ENCODE measurements at regions not wholly inside any gene's neighbourhood (a gene's known extent, or its start where the extent isn't known, plus 50 kb on each side); places are given as distances from the start of the nearest gene placed in this dataset.
"Not testable (repeated sequence)": the region's sequence is repeated elsewhere in the genome, so short reads cannot be mapped to it uniquely, and the experiment has no call there.

DNA sequence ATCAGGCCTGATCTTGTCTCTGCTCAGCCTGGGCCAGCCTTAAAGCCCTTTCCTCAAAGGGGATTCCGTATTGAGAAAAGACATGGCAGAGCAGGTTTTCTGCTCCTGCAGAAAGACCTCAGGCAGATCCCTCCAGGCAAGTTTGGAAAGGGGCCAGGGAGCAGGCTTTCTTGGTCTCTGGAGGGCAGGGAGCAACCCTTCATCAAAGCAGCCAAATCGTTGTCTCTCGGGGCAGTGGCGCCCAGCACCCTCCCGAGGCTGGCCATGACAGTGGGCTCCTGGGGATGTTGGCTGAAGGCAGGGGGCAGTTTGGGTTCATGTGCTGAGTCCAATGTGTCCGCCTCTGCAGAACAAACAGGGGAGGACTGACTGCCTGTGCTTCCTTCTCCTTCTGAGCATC is 168.4 kb upstream of the WSCD1 start:
- Mint-ChIP-seq H3K4me1 (ENCODE audit: low read depth) (peaks cover 10% of the 10 kb centered on the region), H3K9me3 (peaks cover 13% of the 10 kb centered on the region), H3K4me3 (no peak overlapping the region), H3K27me3 (peaks cover 23% of the 10 kb centered on the region), H3K27ac (no peak overlapping the region), H3K36me3 (ENCODE audit: low read depth) (no peaks in the 10 kb centered on the region)
- no peak for DNase-seq

DNA sequence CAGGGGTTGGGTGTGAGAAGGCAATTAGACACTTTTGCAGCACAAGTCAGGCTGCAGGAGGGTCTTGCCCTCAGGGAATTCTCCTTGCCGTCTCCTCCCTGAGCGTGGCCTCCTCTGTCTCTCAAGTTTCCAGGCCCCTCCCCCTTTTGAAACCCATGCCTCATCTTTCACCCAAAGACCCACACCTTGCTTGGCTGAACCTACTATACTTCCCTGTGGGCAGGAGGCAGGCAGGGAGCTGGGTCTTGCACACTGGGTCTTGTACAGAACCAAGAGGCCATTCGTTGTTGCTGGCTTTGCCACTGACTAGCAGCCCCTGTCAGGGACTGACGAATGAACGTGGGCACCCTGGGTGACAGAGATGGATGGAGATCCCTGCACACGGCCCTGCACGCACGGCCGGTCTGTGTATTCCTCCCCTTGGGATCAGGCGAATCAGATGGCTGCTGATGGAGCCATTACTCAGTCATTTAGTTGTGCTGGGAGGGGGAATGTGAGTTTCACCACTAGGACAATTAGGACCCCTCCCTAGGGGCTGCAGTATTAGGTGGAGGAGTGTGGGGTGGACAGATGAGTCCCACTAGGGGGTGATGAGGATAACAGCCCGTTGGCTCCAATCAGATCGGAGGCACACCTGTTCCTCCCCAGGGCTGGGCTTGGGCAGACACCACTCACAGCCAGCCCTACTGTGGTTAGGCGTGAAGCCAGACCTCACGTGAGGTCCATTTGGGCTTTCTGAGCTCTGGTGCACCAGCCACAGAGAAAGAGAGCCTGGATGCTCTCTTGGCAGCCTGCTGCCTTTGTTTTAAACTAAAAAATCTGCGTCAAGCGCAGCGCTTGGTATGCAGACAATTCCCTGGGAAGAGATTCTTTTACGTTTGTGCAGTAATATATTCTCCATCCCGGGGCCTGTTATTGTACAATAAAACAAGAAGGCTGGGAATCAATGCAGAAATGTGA is 167.7 kb upstream of the WSCD1 start:
- Mint-ChIP-seq H3K9me3 (peaks cover 13% of the 10 kb centered on the region), H3K27ac (no peak overlapping the region), H3K27me3 (peaks cover 17% of the 10 kb centered on the region), H3K36me3 (ENCODE audit: low read depth) (no peaks in the 10 kb centered on the region), H3K4me3 (no peak overlapping the region), H3K4me1 (ENCODE audit: low read depth) (peaks cover 4% of the 10 kb centered on the region)
- no peak for DNase-seq

DNA sequence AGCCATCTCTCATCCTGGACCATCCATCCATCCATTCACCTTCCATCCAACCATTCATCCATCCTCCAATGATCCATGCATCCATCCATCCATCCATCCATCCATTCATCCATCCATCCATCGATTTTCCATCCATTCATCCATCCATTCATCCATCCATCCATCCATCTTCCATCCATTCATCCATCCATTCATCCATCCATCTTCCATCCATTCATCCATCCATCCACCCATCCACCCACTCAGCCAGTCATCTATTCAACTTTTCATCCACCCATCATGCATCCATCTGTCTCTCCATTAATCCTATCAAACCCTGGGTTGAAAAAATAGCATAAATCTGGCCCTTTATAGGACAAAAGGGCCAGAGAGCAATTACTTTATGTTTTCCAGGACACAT is 158.3 kb upstream of the WSCD1 start:
- H3K36me3 Mint-ChIP-seq (ENCODE audit: low read depth): no peaks in the 10 kb centered on the region
- H3K4me1 Mint-ChIP-seq (ENCODE audit: low read depth): no peaks in the 10 kb centered on the region
- H3K9me3 Mint-ChIP-seq: no peaks in the 10 kb centered on the region
- DNase-seq: no peak
- H3K27me3 Mint-ChIP-seq: peaks cover 19% of the 10 kb centered on the region
- no peak overlapping the region for H3K27ac Mint-ChIP-seq
- no peak overlapping the region for H3K4me3 Mint-ChIP-seq

DNA sequence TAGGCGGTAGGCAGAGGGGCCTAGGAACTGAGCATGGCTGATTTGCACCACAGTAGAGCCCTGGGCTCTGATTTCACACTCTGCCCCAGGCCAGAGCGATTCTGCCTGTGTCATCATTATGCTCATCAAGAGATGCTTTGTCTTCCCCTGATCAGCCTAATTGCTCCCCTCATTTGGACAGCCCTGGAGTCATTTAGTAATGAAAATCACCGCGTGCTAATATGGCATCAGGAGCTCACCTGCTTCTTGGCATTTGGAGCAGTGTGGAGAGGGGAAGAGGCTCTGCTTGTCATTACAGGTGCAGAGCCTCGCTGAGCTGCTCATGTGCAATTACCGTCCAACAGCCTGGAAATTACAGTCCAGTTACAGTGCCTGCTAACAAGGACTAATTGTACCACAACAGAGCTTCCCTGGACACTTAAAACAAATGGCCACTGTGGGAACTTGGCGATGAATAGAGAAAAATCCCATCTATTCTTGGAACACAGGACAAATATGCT is 157.1 kb upstream of the WSCD1 start:
- no peak overlapping the region for H3K27ac Mint-ChIP-seq
- no peaks in the 10 kb centered on the region for H3K9me3 Mint-ChIP-seq
- H3K4me1 Mint-ChIP-seq (ENCODE audit: low read depth): no peaks in the 10 kb centered on the region
- no peak for DNase-seq
- no peaks in the 10 kb centered on the region for H3K36me3 Mint-ChIP-seq (ENCODE audit: low read depth)
- H3K27me3 Mint-ChIP-seq: peaks cover 17% of the 10 kb centered on the region
- H3K4me3 Mint-ChIP-seq: no peak overlapping the region

DNA sequence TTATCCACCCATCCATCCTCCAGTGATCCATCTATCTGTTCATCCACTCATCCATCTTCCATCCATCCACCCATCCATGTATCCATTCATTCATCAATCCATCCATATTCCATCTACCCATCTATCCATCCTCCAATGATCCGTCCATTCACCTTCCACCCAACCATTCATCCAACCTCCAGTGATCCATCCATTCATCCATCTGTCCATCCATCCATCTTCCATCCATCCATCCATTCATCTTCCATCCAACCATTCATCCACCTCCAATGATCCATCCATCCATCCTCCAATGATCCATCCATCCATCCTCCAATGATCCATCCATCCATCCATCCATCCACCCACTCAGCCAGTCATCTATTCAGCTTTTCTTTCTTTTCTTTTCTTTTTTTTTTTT is 156.5 kb upstream of the WSCD1 start:
- Mint-ChIP-seq H3K4me1 (ENCODE audit: low read depth) (no peaks in the 10 kb centered on the region), H3K36me3 (ENCODE audit: low read depth) (no peaks in the 10 kb centered on the region), H3K4me3 (no peak overlapping the region), H3K27me3 (peaks cover 17% of the 10 kb centered on the region), H3K27ac (no peak overlapping the region), H3K9me3 (no peaks in the 10 kb centered on the region)
- no peak for DNase-seq

DNA sequence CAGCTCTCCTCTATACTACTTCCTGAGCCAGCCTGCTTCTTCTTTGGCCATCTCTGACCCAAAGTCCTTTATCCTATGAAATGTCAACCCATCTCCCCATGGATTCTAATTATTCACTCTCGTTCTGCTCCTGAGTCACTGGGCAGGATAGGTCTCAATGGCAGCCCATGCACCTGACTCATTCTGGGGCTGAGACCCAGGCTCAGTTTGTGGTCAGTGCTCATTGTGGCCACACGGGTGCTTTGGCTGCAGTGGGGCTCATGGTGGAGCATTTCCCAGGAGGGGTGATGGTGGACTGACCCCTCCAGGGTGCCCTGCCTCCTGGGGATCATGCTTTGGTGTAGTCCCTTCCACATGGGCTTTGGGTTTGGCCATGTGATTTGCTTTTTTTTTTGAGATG is 154.8 kb upstream of the WSCD1 start:
- Mint-ChIP-seq H3K27me3 (peaks cover 19% of the 10 kb centered on the region), H3K27ac (no peak overlapping the region), H3K4me1 (ENCODE audit: low read depth) (no peaks in the 10 kb centered on the region), H3K9me3 (no peaks in the 10 kb centered on the region), H3K4me3 (no peak overlapping the region), H3K36me3 (ENCODE audit: low read depth) (no peaks in the 10 kb centered on the region)
- no peak for DNase-seq

DNA sequence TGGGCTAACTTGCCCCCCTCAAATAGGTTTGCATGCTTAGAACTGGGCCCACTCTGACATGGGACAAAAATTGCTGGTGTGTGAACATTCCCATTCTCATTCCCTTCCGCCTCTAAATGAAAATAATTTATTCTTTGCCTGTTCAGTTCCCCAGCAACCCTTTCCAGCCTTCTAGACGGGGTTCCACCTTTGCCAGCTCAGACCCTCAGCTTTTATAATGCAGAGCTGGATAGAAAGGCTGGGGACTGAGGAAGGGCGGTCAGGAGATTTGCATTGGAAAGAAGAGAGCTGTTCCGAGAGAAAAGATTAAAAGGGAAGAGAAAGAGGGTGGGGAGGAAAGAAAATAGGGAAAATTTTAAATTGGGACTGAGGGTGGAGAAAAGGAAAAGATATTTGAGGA is 151.1 kb upstream of the WSCD1 start:
- no peak overlapping the region for H3K27ac Mint-ChIP-seq
- H3K27me3 Mint-ChIP-seq: peaks cover 14% of the 10 kb centered on the region
- H3K4me3 Mint-ChIP-seq: no peak overlapping the region
- no peaks in the 10 kb centered on the region for H3K9me3 Mint-ChIP-seq
- DNase-seq: no peak
- H3K36me3 Mint-ChIP-seq (ENCODE audit: low read depth): no peaks in the 10 kb centered on the region
- H3K4me1 Mint-ChIP-seq (ENCODE audit: low read depth): no peaks in the 10 kb centered on the region

DNA sequence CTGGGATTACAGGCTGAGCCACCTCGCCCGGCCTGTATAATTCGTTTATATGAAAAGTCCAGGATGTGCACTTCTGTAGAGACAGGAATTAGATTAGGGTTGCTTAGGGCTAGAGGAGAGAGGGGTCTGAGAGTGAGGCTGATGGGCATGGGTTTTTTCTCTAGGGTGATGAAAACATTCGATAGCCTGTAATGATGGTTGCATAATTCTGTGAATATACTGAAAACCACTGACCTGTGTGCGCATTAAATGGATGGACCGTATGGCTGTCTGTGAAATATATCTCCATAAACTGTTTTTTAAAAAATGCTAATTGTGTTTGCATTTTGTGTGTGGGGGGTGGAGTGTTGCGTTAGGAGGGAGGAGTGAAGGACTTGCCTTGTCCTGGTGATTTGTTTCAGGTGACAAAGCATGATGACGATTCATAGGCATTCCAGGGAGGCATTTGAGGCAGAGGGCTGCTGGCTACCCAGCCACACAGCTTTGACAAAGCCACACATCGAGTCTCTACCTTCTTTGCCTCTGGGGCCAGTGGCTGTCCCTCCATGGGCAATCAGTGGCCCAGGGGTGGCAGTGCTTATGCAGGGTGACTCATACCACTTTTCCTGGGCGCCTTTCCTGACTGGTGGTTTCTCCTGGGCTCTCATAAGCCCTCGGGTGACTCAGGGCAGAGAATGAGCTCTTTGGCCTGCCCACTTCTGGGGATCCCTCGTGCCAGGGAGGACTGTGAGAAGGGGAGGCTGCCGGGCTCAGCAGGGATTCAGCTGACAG is 148.5 kb upstream of the WSCD1 start:
- Mint-ChIP-seq H3K27me3 (peaks cover 8% of the 10 kb centered on the region), H3K9me3 (no peaks in the 10 kb centered on the region), H3K4me1 (ENCODE audit: low read depth) (no peaks in the 10 kb centered on the region), H3K4me3 (no peak overlapping the region), H3K36me3 (ENCODE audit: low read depth) (no peaks in the 10 kb centered on the region), H3K27ac (no peak overlapping the region)
- no peak for DNase-seq

DNA sequence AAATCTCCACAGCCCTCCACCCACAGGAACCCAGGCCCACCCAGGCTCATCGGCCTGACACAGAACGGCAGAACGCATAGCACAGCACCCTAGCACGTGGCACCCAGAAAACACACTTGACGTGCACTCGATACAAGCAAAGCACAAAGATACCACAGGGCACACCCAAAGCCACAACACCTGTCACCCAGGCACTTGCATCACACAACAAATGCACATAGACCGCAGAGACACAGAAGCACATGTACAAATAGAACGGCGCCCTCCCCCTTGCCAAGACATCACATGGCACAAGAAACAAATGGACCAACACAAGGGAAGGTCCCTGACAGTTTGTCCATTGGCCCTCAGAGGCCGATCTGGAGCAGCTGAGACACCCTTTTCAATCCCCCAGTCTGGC is 147.7 kb upstream of the WSCD1 start:
- H3K9me3 Mint-ChIP-seq: no peaks in the 10 kb centered on the region
- H3K27me3 Mint-ChIP-seq: peaks cover 10% of the 10 kb centered on the region
- no peak for DNase-seq
- no peak overlapping the region for H3K4me3 Mint-ChIP-seq
- H3K4me1 Mint-ChIP-seq (ENCODE audit: low read depth): no peaks in the 10 kb centered on the region
- H3K36me3 Mint-ChIP-seq (ENCODE audit: low read depth): no peaks in the 10 kb centered on the region
- no peak overlapping the region for H3K27ac Mint-ChIP-seq

DNA sequence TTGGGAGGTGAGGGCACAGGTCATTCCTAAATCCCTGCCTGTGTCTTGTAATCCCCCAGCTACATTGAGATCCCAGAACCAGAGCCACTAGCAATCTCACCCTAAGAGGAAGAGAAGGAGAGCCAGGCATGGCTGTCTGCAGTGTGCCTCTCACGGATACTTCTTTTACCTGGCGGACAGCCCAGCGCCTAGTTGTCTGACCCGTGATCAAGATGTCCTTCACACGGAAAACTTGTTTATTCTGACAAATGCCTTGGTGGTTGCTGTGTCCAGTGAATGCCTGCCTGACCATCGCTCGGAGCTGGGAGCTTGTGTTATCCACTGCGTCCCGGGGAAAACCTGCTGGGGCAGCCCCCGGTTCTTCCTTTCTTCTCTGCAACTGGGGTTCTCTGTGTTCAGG is 140.5 kb upstream of the WSCD1 start:
- no peaks in the 10 kb centered on the region for H3K4me1 Mint-ChIP-seq (ENCODE audit: low read depth)
- H3K27ac Mint-ChIP-seq: no peak overlapping the region
- H3K9me3 Mint-ChIP-seq: peaks cover 6% of the 10 kb centered on the region
- no peaks in the 10 kb centered on the region for H3K36me3 Mint-ChIP-seq (ENCODE audit: low read depth)
- DNase-seq: no peak
- no peak overlapping the region for H3K4me3 Mint-ChIP-seq
- H3K27me3 Mint-ChIP-seq: peaks cover 28% of the 10 kb centered on the region

DNA sequence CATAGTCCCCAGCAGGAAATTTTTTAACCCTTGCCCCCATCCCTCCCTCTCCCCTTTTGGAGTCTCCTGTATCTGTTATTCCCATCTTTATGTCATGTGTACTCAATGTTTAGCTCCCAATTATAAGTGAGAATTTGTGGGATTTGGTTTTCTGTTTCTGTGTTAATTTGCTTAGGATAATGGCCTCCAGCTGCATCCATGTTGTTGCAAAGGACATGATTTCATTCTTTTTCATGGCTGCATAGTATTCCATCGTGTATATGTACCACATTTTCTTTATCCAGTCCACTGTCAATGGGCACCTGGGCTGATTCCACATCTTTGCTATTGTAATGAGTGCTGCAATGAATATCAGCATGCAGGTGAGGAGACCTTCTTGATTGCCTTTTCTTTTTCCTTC is 139.6 kb upstream of the WSCD1 start:
- DNase-seq; H3K36me3 Mint-ChIP-seq (ENCODE audit: low read depth); H3K4me3 Mint-ChIP-seq; H3K9me3 Mint-ChIP-seq; H3K4me1 Mint-ChIP-seq (ENCODE audit: low read depth); H3K27ac Mint-ChIP-seq: not testable (repeated sequence)
- H3K27me3 Mint-ChIP-seq: peaks cover 28% of the 10 kb centered on the region

DNA sequence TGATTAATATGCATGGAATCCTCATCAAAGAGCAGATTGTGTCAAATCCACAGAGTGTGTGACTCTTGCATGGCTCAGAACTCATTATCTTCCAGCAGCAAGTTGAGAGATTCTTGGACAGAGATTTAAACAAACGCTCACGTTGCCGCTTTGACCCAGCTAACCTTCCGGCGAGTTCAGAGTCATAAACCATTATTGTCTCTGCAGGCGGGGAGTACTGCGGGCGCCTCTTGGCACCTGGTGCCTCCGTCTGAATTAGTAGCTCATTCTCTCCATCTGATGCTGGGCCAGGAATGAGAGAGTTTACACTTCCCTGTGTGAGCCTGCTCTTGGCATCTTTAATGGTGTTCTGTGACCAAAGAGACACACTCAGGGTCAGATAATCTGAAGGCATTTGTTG is 138.6 kb upstream of the WSCD1 start:
- peaks cover 6% of the 10 kb centered on the region for H3K9me3 Mint-ChIP-seq
- no peak overlapping the region for H3K4me3 Mint-ChIP-seq
- DNase-seq: no peak

DNA sequence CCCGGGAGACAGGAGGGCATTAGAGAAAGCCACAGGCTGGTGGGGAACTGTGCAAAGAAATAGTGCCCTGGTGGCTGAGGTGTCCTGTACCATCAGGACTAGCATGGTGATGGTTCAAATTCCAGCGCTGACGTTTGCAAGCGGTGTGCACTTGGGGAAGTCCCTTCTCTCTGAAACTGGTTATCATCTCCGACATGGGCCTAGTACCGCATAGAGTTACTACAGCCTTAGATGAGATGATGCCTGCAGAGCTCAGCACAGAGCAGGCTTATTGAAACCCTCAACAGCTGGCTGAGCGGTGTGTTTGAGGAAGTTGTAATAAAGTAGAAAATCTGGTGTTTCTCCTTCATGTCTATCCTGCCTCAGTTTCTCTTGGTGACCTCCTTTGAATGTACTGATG is 136.7 kb upstream of the WSCD1 start:
- Mint-ChIP-seq H3K27ac (no peak overlapping the region), H3K4me3 (no peak overlapping the region), H3K36me3 (ENCODE audit: low read depth) (no peaks in the 10 kb centered on the region), H3K9me3 (peaks cover 6% of the 10 kb centered on the region), H3K4me1 (ENCODE audit: low read depth) (no peaks in the 10 kb centered on the region), H3K27me3 (peaks cover 36% of the 10 kb centered on the region)
- no peak for DNase-seq

More for the DNA sequence above, 138.6 kb upstream of the WSCD1 start:
- H3K36me3 Mint-ChIP-seq (ENCODE audit: low read depth): no peaks in the 10 kb centered on the region
- no peak overlapping the region for H3K27ac Mint-ChIP-seq
- peaks cover 28% of the 10 kb centered on the region for H3K27me3 Mint-ChIP-seq
- H3K4me1 Mint-ChIP-seq (ENCODE audit: low read depth): no peaks in the 10 kb centered on the region

DNA sequence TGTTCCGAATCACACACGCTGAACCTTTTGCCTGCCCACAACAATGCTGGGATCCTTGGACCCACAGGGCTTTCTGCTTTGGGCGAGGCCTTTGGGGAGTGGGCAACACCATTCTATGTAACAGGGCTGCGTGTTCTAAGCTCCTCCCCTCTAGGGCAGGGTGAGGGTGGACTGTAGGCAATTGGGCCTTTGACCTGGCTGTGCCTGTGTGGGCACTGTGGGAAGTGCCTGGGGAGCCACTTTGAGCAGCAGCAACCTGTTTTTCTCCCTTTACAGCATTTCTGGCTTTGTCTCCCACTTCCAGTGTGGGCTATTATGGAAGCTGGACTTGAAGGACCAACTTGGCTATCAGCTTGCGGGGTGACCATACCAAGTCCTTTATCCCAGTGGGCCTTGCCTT is 128.9 kb upstream of the WSCD1 start:
- Mint-ChIP-seq H3K4me1 (ENCODE audit: low read depth) (no peaks in the 10 kb centered on the region), H3K9me3 (peaks cover under 1% of the 10 kb centered on the region), H3K27ac (no peak overlapping the region), H3K36me3 (ENCODE audit: low read depth) (no peaks in the 10 kb centered on the region), H3K4me3 (no peak overlapping the region), H3K27me3 (peaks cover 45% of the 10 kb centered on the region)
- no peak for DNase-seq

DNA sequence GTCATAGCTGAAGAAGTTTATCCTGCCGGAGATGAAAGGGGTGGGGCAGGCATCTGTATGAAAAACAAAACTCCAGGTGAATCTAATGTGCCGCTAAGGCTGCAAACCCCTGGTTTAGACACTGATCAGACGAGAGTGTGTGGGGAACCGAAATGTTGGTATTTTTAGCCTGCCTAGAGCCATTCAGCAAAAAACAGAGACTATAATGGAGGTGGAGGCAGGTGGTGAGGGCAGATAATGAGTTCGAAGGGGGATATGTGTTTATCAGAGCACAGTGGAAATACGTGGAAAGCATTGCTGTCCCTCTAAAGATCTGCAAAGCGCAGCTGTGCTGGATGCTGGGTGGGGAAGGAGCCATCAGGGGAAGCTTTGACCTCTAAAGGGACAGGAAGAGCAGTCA is 127.5 kb upstream of the WSCD1 start:
- H3K4me3 Mint-ChIP-seq: no peak overlapping the region
- no peaks in the 10 kb centered on the region for H3K36me3 Mint-ChIP-seq (ENCODE audit: low read depth)
- peaks cover 5% of the 10 kb centered on the region for H3K9me3 Mint-ChIP-seq
- H3K4me1 Mint-ChIP-seq (ENCODE audit: low read depth): no peaks in the 10 kb centered on the region
- peaks cover 50% of the 10 kb centered on the region for H3K27me3 Mint-ChIP-seq
- no peak for DNase-seq
- H3K27ac Mint-ChIP-seq: no peak overlapping the region

All from activated T-cell treated with anti-CD3 and anti-CD28 coated beads, Interleukin-2, amount 50 U/mL, for 24 hours (primary cell).